ENCODE measurements at regions not wholly inside any gene's neighbourhood (a gene's known extent, or its start where the extent isn't known, plus 50 kb on each side); places are given as distances from the start of the nearest gene placed in this dataset.

DNA sequence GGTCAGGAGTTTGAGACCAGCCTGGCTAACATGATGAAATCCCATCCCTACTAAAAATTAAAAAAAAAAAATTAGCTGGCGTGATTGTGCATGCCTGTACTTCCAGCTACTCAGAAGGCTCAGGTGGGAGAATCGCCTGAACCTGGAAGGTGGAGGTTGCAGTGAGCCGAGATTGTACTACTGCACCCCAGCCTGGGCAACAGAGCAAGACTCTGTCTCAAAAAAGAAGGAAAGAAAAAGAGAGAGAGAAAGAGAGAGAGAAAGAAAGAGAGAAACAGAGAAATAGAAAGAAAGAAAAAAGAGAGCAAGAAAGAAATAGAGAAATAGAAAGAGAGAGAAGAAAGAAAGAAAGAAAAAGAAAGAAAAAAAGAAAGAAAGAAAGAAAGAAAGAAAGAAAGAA, 292.8 kb upstream of the KLF6 start (continued):
- no peak for TF ChIP-seq CLOCK (CRISPR knock-in tag; IDR thresholded peaks at IDR 0.05; ENCODE audit: borderline replicate concordance)
- TF ChIP-seq, protein P1, sequence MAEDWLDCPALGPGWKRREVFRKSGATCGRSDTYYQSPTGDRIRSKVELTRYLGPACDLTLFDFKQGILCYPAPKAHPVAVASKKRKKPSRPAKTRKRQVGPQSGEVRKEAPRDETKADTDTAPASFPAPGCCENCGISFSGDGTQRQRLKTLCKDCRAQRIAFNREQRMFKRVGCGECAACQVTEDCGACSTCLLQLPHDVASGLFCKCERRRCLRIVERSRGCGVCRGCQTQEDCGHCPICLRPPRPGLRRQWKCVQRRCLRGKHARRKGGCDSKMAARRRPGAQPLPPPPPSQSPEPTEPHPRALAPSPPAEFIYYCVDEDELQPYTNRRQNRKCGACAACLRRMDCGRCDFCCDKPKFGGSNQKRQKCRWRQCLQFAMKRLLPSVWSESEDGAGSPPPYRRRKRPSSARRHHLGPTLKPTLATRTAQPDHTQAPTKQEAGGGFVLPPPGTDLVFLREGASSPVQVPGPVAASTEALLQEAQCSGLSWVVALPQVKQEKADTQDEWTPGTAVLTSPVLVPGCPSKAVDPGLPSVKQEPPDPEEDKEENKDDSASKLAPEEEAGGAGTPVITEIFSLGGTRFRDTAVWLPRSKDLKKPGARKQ (CRISPR knock-in tag; IDR thresholded peaks at IDR 0.05): no peak
- TF ChIP-seq PML (IDR thresholded peaks at IDR 0.05; ENCODE audit: low read length): no peak
- no peak for TF ChIP-seq ZNF124 (CRISPR knock-in tag; IDR thresholded peaks at IDR 0.05)
- TF ChIP-seq ERF (CRISPR knock-in tag; IDR thresholded peaks at IDR 0.05): no peak
- no peak for TF ChIP-seq SAFB (IDR thresholded peaks at IDR 0.05; ENCODE audit: borderline replicate concordance, low read depth, low read length)
- TF ChIP-seq ZNF232 (CRISPR knock-in tag; IDR thresholded peaks at IDR 0.05): no peak
- no peak for TF ChIP-seq STAG1 (CRISPR knock-in tag; IDR thresholded peaks at IDR 0.05; ENCODE audit: borderline replicate concordance)
- TF ChIP-seq SMARCB1 (IDR thresholded peaks at IDR 0.05; ENCODE audit: insufficient read length, low read depth): no peak
- TF ChIP-seq ZNF445 (CRISPR knock-in tag; IDR thresholded peaks at IDR 0.05; ENCODE audit: low read depth): no peak
- TF ChIP-seq DIDO1 (tag; IDR thresholded peaks at IDR 0.05; ENCODE audit: low read depth): no peak
- TF ChIP-seq GATAD2B (IDR thresholded peaks at IDR 0.05; ENCODE audit: borderline replicate concordance): no peak

Measured in K562 (cell line).